HepG2 (cell line): ENCODE measurements at regions not wholly inside any gene's neighbourhood (a gene's known extent, or its start where the extent isn't known, plus 50 kb on each side); places are given as distances from the start of the nearest gene placed in this dataset.
A peak's percentile ranks its signal among the peaks of the same experiment; 100 is the strongest.

Source experiments
- ATAC-seq: fragments of 200-7000 bp; cut with Tn5 transposase; 3 replicates; pipeline ENCODE4 v1.9.1; 2020; ENCODE audit warnings: mild to moderate bottlenecking, moderate library complexity
- BruUV-seq: library from RNA; stranded (reverse); fragments of 400-500 nt; replicated peaks from 2 replicates; lab custom pipeline; 2021; lab: Mats Ljungman, UMichigan
- CTCF ChIA-PET: fragments of 300-600 bp; formaldehyde crosslinking; extraction: SDS; loops from one replicate; lab custom pipeline; 2021; ENCODE audit warnings: low total read pairs, inconsistent platforms, low intra/inter-chr PET ratio; lab: Yijun Ruan, JAX
- POLR2A ChIA-PET: fragments of 350-600 bp; sonication (Branson Sonifier 250); formaldehyde crosslinking; loops from one replicate; lab custom pipeline; 2020; ENCODE audit warnings: antibody characterized with exemption, inconsistent platforms; lab: Yijun Ruan, JAX
- DNase-seq: peaks from one replicate; pipeline ENCODE4 v3.0.0-alpha.2; 2015; ENCODE audit warnings: low spot score
- FAIRE-seq: peaks from 3 replicates; lab custom pipeline; 2011; peaks lifted over from hg19 to GRCh38; lab: Jason Lieb, UNC
- H2AFZ ChIP-seq: one replicate; pipeline ENCODE4 v1.6.1; 2011; ENCODE audit warnings: low read length, inconsistent platforms
- H3K27ac ChIP-seq: fragments of 300-600 bp; 3 replicates; pipeline ENCODE4 v1.8.0; 2011; ENCODE audit warnings: mixed run types, mild to moderate bottlenecking, mixed read lengths, low read length, inconsistent platforms; ENCODE audit not compliant: insufficient read depth; ENCODE audit errors: extremely low read length
- H3K27me3 ChIP-seq, 2 experiments: fragments of 200-600 bp in 1 of 2; 2 replicates in 1 of 2; 3 replicates in 1 of 2; pipeline versions ENCODE4 v1.6.0 to v1.8.0; 2011; ENCODE audit warnings: low read length in 2 of 2, mild to moderate bottlenecking in 2 of 2, moderate library complexity in 2 of 2, inconsistent platforms in 1 of 2; ENCODE audit not compliant: insufficient read depth in 2 of 2, control insufficient read depth in 1 of 2
- H3K36me3 ChIP-seq, 2 experiments: fragments of 200-600 bp in 1 of 2; replicated peaks in 1 of 2; 2 replicates in 1 of 2; 3 replicates in 1 of 2; pipeline versions ENCODE4 v1.5.1 to v1.8.0; 2011; ENCODE audit warnings: low read length in 2 of 2, inconsistent platforms in 1 of 2; ENCODE audit not compliant: insufficient read depth in 2 of 2, control insufficient read depth in 1 of 2
- H3K4me1 ChIP-seq: 2 replicates; pipeline ENCODE4 v1.5.1; 2012; ENCODE audit warnings: low read length, inconsistent platforms; ENCODE audit not compliant: insufficient read depth
- H3K4me2 ChIP-seq: 2 replicates; pipeline ENCODE4 v1.6.0; 2011; ENCODE audit warnings: low read depth, low read length, inconsistent platforms
- H3K4me3 ChIP-seq, 3 experiments: fragments of 200-600 bp in 1 of 3; sonication (generic), shearing (Covaris generic) in 1 of 3; replicated peaks in 1 of 3; 2 replicates each; pipeline ENCODE4 v1.5.1; 2011 to 2016; ENCODE audit warnings: low read length in 3 of 3, inconsistent platforms in 2 of 3, low read depth in 2 of 3, mild to moderate bottlenecking in 2 of 3, control low read depth in 1 of 3, mixed read lengths in 1 of 3; ENCODE audit not compliant: insufficient read depth in 1 of 3
- H3K79me2 ChIP-seq: one replicate; pipeline ENCODE4 v1.6.1; 2011; ENCODE audit warnings: low read length, inconsistent platforms; ENCODE audit not compliant: insufficient read depth
- H3K9ac ChIP-seq: 2 replicates; pipeline ENCODE4 v1.6.0; 2011; ENCODE audit warnings: mild to moderate bottlenecking, low read depth, low read length, inconsistent platforms; ENCODE audit not compliant: insufficient read depth
- H3K9me3 ChIP-seq: 2 replicates; pipeline ENCODE4 v1.5.1; 2012; ENCODE audit warnings: mild to moderate bottlenecking, low read length
- H4K20me1 ChIP-seq: 2 replicates; pipeline ENCODE4 v1.6.0; 2011; ENCODE audit warnings: inconsistent platforms, mild to moderate bottlenecking, low read length, moderate library complexity; ENCODE audit not compliant: insufficient read depth
- ATF4 ChIP-seq, 2 experiments: fragments of 450-650 bp in 1 of 2; sonication (generic) in 1 of 2; formaldehyde crosslinking; IDR thresholded peaks; 2 replicates each; pipeline versions ENCODE4 v1.5.0 to v1.8.0; 2020 to 2022; ENCODE audit warnings: mild to moderate bottlenecking in 1 of 2, missing genetic modification reagents in 1 of 2
- CEBPB ChIP-seq: IDR thresholded peaks from 2 replicates; pipeline ENCODE4 v1.6.1; 2011; ENCODE audit warnings: low read depth, low read length, improper control_type of control experiment, borderline replicate concordance
- HNF1B ChIP-seq: sonication (generic); formaldehyde crosslinking; IDR thresholded peaks from 2 replicates; pipeline ENCODE4 v1.5.1; 2020; ENCODE audit warnings: mild to moderate bottlenecking, moderate library complexity, missing genetic modification reagents
- HNF4A ChIP-seq: sonication (generic); formaldehyde crosslinking; IDR thresholded peaks from 2 replicates; pipeline ENCODE4 v1.4.0; 2020; ENCODE audit warnings: missing genetic modification reagents
- MED8 ChIP-seq: sonication (generic); formaldehyde crosslinking; IDR thresholded peaks from 2 replicates; pipeline ENCODE4 v1.8.1; 2023; ENCODE audit warnings: mild to moderate bottlenecking, missing genetic modification reagents; ENCODE audit not compliant: insufficient replicate concordance
- MEIS2 ChIP-seq: sonication (generic); formaldehyde crosslinking; IDR thresholded peaks from 2 replicates; pipeline ENCODE4 v1.9.0; 2021; ENCODE audit warnings: mild to moderate bottlenecking, missing genetic modification reagents
- ZNF580 ChIP-seq: IDR thresholded peaks from 2 replicates; pipeline ENCODE4 v1.6.1; 2016; ENCODE audit warnings: low read depth, borderline replicate concordance
- WGBS: methylation state at CpG from one replicate; pipeline ENCODE4 v1.1.6; 2017; ENCODE audit warnings: low lambda C conversion rate; 5-methylcytosine and 5-hydroxymethylcytosine counted together
- in situ Hi-C: cut with HindIII; loops from 2 replicates; pipeline ENCODE4 v1.10.0; 2017; ENCODE audit warnings: low pct_unique_long_range_greater_than_20kb; ENCODE audit not compliant: extremely low pct_ligation_motif_present
- intact Hi-C: fragments of 100-400 bp; cut with micrococcal nuclease; formaldehyde crosslinking; loops from one replicate; pipeline ENCODE4 v1.10.0; 2022; ENCODE audit not compliant: unreplicated experiment

GRCh38 chr13:80975903-80976302 lies 635.0 kb upstream of the SPRY2 start:
- H3K27ac ChIP-seq: no peak overlapping the region
- peak; percentile 89 for ATAC-seq
- H4K20me1 ChIP-seq: no peaks in the 10 kb centered on the region
- no peaks in the 10 kb centered on the region for H3K9me3 ChIP-seq
- no peak overlapping the region for H3K9ac ChIP-seq
- 0 out of 2 replicates have a peak, but pooled peaks have one; percentile 32 for TF ChIP-seq CEBPB
- peak in 1 of 2 experiments; percentile 52; a peak in 1 of 4 replicates for TF ChIP-seq ATF4 (CRISPR knock-in tag; IDR thresholded peaks at IDR 0.05)
- no peak for TF ChIP-seq ZNF580 (CRISPR knock-in tag)
- no peak for TF ChIP-seq MED8 (CRISPR knock-in tag)
- TF ChIP-seq MEIS2: no peak
- TF ChIP-seq HNF1B (CRISPR knock-in tag): no peak
- peak; percentile 66; the same call in 1 of the 2 replicates for TF ChIP-seq HNF4A
- TF ChIP-seq, all 625 proteins: peak for 3
- Histone ChIP-seq H3K79me2 (no peaks in the 10 kb centered on the region), H3K4me2 (no peak overlapping the region), H3K27me3 (no peaks in the 10 kb centered on the region), H3K4me1 (peaks cover 11% of the 10 kb centered on the region), H3K4me3 (no peak overlapping the region), H2AFZ (no peak overlapping the region), H3K36me3 (no peaks in the 10 kb centered on the region)
- peak; percentile 27 for DNase-seq
- 2% methylated on average over 4 of the region's 4 CpGs for WGBS
- intact Hi-C loops: no loop called here
- FAIRE-seq: no peak
- ChIA-PET CTCF (no interaction called here), POLR2A (no interaction called here)
- BruUV-seq: no TSS peak
- in situ Hi-C loops: no loop called here
